ENCODE measurements at regions not wholly inside any gene's neighbourhood (a gene's known extent, or its start where the extent isn't known, plus 50 kb on each side); places are given as distances from the start of the nearest gene placed in this dataset.

DNA sequence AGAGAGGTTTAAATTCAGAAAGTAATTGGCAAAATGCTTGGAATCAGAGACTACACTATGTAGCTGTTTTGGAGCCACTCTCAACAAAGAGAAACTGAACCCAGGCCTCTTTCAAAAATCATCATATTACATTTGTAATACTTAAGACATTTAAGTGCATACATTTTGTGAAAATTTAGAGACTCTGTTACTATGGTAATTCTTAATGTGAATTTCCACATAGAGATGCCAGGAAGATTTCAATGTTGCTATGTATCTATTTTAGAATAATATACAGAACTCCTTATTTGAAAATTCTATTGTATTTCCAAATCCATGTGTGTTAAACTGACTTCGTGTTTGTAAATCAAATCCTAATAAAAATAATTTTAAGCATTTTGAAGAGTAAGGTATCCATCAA lies 1260.9 kb upstream of the C9orf72 start:
- DNase-seq (ENCODE audit: low spot score): no peak

DNA sequence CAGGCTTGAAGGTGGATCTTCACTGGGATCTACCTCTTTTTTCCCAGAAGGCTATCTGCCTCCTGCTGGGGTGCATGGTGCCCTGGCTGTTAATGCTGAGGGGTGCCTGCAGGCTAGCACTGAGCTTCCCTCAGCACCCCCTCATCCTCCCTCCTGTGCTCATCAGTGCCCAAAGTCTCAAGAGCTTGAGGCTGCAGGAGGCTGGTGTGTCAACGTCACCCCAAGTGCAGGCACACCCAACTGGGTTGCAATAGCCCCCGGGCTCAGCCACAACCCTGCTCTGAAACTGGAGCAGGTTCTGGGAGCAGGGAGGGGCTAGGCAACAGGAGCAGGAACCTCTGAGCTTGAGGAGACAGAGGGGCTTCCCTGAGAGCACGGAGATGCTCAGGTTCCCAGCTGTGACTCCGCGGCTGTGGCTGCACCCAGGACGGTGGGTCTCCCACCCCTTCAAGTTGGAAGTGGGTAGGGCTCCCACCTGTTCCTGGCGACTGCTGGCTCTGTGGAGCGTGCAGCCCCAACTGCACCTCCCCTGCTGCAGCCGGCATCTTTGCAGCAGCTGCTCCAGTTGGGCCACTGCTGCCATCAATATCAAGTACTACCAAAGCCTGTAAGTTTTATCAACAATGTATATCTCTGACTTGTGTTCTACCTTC lies 1266.6 kb upstream of the C9orf72 start:
- no peak for DNase-seq (ENCODE audit: low spot score)

DNA sequence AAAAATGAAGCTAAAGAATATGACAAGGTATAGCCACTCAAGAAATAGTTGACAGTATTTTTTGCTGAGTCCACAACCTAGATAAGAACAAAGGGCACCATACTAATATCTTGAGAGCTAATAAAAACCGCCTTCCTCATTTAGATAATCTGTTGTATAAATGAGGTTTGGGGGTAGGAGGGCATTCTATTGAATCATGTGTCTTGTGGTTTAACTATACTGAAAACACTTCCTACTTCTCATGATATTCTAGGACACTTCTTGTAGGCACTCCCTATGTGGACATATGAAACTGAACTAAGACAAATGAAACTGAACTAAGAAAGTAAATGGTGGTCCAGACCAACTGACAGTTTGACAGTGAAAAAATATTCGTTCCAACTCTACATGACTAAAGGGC lies 1268.5 kb upstream of the C9orf72 start:
- no peak for DNase-seq (ENCODE audit: low spot score)

DNA sequence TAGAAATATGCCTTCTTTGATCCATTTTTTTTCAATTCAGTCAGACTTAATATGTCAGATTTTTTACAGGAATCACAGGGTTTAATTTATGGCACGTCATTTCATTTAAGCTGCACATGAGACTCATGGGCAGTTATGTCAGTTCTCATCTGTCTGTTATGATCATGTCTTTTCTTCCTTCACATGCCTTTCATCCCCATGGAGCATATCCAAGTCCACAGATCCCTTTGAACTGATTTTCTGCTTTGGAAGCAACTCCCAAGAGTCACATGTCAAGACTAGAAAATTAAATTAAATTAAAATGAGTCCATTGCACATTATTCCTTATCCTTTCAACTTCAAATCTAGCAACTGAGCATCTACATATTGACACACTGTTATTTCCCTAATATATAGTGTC lies 1274.0 kb upstream of the C9orf72 start:
- no peak for DNase-seq (ENCODE audit: low spot score)

DNA sequence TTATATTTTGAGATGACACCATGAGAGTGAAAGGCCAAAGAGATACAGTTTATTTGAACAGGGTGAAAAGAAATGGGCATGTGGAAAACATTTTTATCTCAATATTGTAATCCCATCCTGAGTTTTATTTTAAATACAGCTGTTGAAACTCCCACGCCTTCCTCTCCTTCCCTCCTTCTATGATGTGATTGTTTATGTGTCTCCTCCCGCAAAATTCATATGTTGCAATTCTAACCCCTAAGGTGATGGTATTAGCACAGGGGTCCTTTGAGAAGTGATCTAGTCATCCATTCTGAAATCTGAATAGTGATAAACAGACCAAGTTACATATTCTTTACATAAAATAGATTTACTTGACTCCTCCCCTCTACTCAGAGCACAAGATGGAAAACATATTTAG lies 1275.4 kb upstream of the C9orf72 start:
- DNase-seq (ENCODE audit: low spot score): no peak

DNA sequence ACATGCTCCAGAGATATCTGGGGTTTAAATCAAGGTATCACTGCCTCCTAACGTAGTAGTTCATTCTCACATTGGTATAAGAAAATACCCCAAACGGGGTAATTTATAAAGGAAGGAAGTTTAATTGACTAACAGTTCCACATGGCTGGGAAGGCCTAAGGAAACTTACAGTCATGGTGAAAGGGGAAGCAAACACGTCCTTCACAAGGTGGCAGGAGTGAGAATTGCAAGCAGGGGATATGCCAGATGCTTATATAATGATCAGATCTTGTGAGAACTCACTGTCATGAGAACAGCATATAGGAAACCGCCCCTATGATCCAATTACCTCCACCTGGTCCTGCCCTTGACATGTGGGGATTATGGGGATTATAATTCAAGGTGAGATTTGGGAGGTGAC lies 1280.2 kb upstream of the C9orf72 start:
- no peak for DNase-seq (ENCODE audit: low spot score)

DNA sequence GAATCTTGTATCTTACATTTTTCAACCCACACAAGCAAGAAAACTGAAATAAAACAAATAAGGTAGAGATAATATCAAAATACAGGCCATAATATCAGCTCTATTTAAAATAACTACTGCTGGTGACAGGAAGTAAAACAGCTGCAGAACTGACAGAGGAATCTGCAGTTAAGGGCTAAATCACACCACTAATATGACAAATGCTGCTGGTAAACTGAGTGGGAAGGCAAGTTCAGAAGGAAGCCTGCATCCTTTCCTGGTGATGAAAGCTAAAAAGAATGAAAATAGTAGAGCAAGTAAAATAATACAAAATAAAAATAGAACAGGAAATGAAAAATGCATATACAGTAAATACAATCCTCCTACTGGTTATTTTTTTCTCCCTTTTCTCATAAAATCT lies 1293.7 kb upstream of the C9orf72 start:
- DNase-seq (ENCODE audit: low spot score): no peak

DNA sequence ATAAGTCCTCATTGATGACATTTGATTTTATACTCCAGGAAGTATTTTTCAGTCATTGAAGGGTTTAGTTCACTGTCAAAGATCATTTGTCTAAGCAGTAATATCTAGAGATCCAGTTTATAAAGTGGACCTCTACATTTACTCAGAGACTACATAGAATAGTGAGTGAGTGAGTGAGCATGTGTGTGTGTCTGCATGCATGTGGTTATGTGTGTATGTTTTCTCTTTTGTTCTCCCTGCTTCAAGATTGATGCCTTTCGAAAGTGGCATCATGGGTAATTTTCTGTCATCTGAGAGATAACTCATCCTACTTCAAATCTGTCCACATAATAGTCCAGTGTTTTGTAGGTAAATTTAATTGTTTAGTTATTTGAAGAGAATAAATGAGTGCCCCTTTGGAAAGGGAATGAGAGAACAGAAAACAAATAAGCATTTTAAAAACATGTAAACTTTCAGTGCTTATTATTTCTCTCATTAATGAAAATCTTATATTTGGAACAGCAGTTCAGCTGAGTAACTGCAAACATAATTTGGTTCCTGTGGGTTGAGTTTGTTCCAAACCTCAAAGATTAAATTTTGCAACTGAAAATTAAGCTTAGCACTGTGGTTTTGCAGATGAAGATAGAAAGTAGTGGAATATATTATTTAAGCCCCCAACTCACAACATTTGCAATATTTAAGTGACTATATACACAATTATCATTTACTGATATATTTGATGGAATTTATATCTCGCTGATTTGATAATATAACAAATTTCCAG lies 1295.1 kb upstream of the C9orf72 start:
- no peak for DNase-seq (ENCODE audit: low spot score)

DNA sequence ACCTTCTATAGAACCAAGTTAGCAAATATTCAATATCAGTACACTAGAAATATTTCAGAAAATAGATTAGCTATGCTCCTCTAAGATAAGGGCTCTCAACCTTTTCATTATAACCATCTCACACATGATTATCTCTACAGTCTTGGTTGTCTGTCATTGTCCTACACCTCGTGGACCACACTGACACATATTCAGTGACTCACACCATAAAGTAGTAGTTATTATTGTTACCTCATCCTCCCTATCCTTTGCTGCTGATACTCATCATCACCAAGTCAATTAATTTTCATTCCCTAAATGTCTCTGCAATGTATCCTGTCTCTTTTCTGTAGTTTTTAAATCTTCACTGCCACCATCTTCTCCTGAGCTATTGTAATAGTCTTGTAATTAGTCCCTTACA lies 1309.2 kb upstream of the C9orf72 start:
- DNase-seq (ENCODE audit: low spot score): no peak

DNA sequence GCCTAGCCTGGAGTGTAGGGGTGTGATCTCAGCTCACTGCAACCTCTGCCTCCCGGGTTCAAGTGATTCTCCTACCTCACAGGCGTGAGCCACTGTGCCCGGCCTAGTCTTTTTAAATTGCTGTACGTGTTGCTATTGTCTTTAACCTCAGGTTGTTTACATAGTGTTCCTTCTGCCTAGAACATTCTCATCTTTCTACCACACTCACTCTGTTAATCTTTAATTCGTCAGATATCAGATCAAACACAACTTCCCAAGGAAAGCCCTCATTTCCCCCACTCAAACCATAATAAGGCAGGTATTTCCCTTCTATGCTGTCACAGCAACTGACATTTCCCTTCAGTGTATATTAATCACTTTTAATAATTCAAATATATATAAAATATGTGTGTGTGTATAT lies 1310.0 kb upstream of the C9orf72 start:
- no peak for DNase-seq (ENCODE audit: low spot score)

DNA sequence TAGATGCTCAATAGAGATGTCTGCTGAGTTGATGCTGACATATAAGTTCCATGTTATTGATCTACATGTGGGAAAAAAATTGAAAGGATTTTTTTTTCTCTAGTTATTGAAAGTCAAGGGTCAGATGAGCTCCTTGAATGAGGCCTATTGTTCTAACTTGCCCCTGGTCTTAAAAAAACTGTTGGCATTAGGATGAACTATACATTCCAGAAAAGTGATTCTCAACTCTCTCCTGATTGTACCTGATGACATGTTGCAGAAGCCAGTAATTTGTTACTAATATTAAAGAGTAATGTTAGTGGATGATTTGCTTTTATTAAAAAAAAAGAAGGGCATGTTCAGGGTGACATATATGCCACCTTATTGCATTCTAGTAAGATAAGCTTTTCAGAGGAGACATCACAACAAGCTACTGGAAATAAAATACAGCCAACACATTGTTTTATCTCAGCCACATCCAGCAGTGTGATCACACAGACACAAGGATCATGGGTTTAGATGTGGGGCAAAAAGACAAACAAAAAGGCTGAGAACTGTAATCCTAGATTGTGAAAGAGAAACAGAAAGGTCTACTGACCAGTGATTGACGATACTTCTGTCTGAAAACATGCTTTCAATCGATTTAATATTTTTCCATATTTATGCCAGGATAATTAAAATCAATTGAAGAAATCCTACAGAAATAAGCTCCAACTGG lies 1314.1 kb upstream of the C9orf72 start:
- no peak for DNase-seq (ENCODE audit: low spot score)

DNA sequence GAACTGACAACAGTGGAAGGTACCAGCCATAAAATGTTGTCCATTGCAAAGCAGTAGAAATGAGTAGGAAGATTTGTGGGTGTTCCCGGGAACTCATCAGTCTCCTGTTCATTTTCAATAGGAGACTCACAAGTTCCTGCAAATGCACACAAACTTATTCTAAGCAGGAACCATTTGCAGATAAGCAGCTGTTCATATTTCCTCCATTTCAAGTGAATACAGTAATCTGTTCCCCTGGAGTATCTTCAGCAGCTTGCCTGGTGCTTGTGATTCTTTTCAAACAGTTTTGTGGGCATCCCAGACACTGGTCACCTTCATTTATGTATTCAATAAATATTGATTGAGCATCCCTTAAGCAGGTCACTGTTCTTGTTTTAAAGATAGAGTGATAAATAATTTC lies 1315.5 kb upstream of the C9orf72 start:
- DNase-seq (ENCODE audit: low spot score): no peak

DNA sequence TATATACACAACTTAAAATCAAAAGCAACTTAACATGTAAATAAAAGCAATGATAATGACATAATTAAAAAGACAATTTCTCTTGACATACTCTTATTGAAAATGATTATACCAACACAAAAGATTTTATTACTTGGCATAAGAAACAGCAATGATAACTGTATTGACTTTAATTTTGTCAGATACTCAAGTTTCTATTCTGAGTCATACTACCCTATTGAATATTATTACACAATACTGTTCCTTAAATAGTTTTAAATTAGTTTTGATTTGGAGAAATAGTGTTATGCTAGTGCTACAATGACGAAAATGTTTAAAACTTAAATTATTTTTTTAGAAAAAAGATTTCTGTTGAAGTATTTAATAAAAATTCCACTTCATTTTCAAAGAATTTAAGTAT lies 1319.3 kb upstream of the C9orf72 start:
- DNase-seq (ENCODE audit: low spot score): no peak

DNA sequence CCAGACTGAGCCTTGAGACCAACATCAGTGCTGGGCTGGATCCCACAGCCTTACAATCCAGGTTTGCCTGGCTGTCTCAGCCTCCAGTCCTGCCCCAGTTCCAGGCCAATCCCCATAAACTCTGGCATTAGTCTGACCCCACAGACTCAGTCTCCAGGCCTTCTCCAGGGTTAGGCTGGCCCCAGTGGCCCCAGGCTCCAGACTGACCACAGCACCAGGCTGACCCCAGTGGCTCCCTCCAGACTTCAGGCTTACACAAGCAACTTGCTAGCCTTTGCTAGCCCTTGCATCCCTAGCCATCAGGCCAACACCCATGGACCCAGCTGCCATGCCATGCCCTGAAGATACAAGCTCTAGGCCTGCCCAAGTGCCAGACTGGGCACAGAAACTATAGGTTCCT lies 1326.0 kb upstream of the C9orf72 start:
- DNase-seq (ENCODE audit: low spot score): no peak

DNA sequence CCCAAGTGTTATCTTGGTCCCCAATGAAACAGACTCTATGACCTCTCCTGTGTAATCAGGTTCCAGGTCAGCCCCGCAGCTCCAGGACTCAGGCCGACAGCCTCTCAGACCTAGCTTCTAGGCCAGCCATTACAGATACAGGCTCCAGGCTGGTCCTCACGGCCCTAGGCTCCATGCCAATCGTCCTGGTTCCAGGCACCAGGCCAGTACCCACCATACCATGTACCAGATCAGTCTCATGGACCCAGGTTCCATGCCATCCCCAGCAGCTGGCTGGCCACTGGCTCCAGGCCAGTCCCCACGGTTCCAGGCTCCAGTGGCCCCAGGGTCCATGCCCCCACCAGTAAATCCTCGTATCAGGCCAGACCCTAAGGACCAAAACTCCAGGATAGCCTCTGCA lies 1326.6 kb upstream of the C9orf72 start:
- DNase-seq (ENCODE audit: low spot score): no peak

DNA sequence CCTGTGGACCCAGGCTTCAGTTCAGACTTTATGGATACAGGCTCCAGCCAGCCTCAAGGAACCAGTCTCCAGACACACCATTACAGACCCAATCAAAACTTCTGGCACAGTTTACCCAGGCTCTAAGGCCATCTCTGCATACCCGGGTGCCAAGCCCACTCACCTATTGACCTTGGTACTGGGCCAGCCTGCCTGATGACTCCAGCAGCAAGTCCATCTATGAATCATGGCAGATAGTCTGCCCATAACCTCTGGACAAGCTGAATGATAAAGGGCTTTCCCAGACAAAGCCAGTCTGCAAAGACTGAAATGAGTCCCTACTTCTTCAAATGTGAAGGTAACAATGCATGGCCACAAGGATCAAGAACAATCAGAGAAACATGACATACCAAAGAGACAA lies 1327.1 kb upstream of the C9orf72 start:
- no peak for DNase-seq (ENCODE audit: low spot score)

DNA sequence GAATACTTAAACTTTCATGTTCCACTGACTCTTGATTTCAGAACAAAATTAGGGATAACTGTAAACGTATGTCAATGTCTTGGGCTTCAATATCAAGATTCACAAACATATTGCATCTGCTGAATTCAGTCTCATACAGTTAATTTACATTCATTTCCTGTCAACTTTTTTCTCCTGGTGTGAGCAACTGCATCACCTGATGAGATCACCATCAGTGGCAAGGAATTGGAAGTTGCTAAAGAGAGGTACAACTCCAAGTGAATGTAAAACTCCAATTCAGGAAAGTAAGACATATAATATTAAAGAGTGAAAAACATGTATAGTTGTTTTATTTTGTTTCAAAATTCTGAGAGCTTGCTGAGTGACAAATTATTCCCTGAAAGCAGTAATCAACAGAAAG lies 1336.2 kb upstream of the C9orf72 start:
- DNase-seq (ENCODE audit: low spot score): no peak

DNA sequence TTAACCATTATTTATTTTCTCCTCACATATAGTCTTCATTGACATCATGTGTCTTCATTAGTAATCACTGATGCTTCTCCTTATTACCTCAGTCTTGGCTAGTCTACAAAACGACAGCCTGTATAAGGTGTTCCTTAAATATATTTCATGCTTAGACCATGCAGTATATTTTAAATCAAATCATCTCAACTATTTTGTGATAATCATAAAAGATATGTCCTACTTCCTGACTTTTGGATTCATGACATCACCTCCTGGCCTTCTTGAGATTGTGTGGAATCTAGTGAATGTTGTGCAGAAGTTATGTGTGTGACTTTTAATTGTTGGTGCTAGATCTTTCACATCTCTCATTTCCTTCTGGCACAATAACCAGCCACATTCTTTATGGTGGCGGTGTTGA lies 1339.3 kb upstream of the C9orf72 start:
- no peak for DNase-seq (ENCODE audit: low spot score)

DNA sequence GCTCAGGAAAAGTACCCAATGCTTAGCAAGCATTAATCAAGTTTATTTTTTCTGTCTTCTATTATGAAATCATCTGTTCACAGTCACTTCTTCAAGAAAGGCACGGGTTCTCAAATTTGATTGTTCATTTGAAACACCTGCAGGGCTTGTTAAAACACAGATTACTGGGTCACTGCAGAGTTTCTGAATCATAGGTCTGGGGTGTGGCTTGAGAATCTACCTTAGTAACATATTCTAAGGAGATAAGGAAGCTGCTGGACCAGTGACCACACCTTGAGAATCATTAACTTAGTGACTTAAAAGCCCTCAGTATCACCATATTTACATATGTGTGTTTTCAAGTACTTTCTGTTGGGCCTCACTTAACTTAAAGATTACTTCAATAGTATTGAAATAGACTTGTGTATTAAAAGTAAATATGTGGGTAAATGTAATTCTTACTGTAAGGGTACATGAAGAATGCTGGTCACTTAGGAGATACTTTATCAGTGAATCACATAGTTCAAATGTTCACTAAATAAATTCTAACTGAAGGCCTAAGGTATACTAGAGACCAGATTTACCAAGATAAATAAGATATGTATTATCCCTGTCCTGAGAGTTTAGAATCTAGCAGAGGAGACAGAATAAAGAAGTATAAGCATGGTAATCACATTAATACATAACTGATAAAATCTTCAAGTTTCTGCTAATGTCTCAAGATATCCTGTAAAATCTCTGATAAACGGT lies 1342.1 kb upstream of the C9orf72 start:
- DNase-seq (ENCODE audit: low spot score): no peak

DNA sequence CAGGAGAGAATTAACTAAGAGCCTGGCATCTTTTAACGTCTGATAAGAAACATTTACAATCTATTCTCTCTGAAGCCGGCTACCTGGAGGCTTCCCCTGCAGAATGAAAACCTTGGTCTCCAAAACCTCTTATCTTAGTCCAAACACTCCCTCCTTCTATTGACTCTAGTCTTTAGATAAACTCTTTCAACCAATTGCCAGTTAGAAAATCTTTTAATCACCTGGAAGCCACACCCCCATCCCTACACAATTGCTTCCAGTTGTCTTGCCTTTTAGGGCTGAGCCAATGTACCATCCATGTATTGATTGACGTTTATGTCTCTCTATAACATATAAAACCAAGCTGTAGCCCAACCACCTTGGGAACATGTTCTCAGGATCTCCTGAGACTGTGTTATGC lies 1343.1 kb upstream of the C9orf72 start:
- DNase-seq (ENCODE audit: low spot score): no peak

DNA sequence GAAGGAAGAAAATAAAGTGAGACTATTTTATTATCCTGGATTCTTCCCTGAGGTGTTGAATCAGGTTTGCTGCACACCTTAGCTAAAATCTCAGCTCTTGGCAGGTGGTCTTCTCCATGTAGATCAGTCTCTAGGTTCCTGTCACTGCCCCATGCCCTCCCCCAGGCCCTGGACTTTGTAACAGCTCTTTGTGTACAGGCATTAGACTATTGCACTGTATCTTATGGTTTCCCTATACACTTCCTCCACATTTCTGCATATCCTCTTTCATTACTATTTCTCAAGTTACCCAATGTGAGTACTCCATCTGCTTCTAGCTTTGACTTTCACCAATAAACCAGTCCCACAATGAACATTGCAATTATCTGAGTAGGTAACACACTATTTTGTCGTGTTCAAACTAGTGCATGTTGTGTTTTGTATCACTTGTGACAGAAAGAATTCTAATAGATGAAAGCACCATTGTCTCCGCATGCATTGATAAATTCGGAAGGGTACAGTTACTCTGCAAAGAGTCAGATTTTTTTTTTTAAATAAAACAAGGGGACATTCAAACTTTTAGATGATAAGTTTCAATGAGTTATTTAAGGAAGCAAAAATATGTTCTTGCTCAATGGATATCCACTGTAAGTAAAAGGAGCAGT lies 1348.7 kb upstream of the C9orf72 start:
- DNase-seq (ENCODE audit: low spot score): no peak

DNA sequence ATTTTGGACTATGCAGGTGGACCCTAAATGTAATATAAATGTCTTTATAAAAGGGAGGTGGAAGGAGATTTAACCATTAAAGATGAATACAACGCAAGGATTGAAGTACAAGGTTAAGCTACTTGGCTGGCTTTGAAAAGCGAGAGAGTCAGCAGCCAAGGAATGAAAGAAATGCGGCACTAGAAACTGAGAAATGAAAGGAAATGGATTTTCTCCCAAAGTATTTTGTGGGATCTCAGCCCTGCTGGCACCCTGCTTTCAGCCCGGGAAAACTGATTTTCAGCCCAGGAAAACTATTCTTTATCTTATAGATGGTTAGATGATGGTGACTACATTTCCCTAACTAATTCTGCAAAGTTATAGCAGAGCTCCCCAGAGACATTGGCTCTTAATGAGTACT lies 1349.6 kb upstream of the C9orf72 start:
- no peak for DNase-seq (ENCODE audit: low spot score)

Measured in HuH-7.5 (cell line).